ENCODE measurements at regions not wholly inside any gene's neighbourhood (a gene's known extent, or its start where the extent isn't known, plus 50 kb on each side); places are given as distances from the start of the nearest gene placed in this dataset.
"Not testable (repeated sequence)": the region's sequence is repeated elsewhere in the genome, so short reads cannot be mapped to it uniquely, and the experiment has no call there.

GRCh38 chr3:194261581-194262063 lies 89.5 kb downstream of the CPN2 start:
- H3K27me3 ChIP-seq (ENCODE audit: control insufficient read depth in 2 of 2, insufficient read depth in 1 of 2, low read length in 1 of 2) = peaks cover 0 to 7% of the 10 kb centered on the region in 2 donors
- 99% methylated on average over 6 of the region's 6 CpGs for WGBS
- H3K27ac ChIP-seq (ENCODE audit: low read depth in 1 of 2, low read length in 1 of 2) = no peak overlapping the region
- DNase-seq (ENCODE audit: low read depth in 6 of 9, low spot score in 9 of 9) = no peak
- H3K9me3 ChIP-seq (ENCODE audit: control insufficient read depth in 2 of 2, insufficient read depth in 1 of 2, low read length in 1 of 2) = peaks cover 0 to 3% of the 10 kb centered on the region in 2 donors
- H3K36me3 ChIP-seq (ENCODE audit: control insufficient read depth in 2 of 2, insufficient read depth in 2 of 2, low read length in 1 of 2) = no peaks in the 10 kb centered on the region
- peaks cover 0 to 15% of the 10 kb centered on the region in 2 donors for H3K4me1 ChIP-seq (ENCODE audit: control insufficient read depth in 2 of 2, insufficient read depth in 2 of 2, low read length in 2 of 2)
- H3K4me3 ChIP-seq (ENCODE audit: low read length in 2 of 2) = no peak overlapping the region

- WGBS = 93% methylated on average over 10 of the region's 10 CpGs
- Histone ChIP-seq H3K36me3 (ENCODE audit: control insufficient read depth in 2 of 2, insufficient read depth in 2 of 2, low read length in 1 of 2) (no peaks in the 10 kb centered on the region), H3K4me1 (ENCODE audit: control insufficient read depth in 2 of 2, insufficient read depth in 2 of 2, low read length in 2 of 2) (peaks cover 0 to 9% of the 10 kb centered on the region in 2 donors), H3K4me3 (ENCODE audit: low read length in 2 of 2) (no peak overlapping the region), H3K27me3 (ENCODE audit: control insufficient read depth in 2 of 2, insufficient read depth in 1 of 2, low read length in 1 of 2) (peaks cover 0 to 7% of the 10 kb centered on the region in 2 donors), H3K27ac (ENCODE audit: low read depth in 1 of 2, low read length in 1 of 2) (no peak overlapping the region), H3K9me3 (ENCODE audit: control insufficient read depth in 2 of 2, insufficient read depth in 1 of 2, low read length in 1 of 2) (peaks cover 0 to 3% of the 10 kb centered on the region in 2 donors)
- no peak for DNase-seq (ENCODE audit: low read depth in 6 of 9, low spot score in 9 of 9)
Observed at GRCh38 chr3:194262176-194262924, 88.8 kb downstream of the CPN2 start.

GRCh38 chr3:194262925-194263305 lies 88.2 kb downstream of the CPN2 start:
- Histone ChIP-seq H3K36me3 (ENCODE audit: control insufficient read depth in 2 of 2, insufficient read depth in 2 of 2, low read length in 1 of 2) (no peaks in the 10 kb centered on the region), H3K27ac (ENCODE audit: low read depth in 1 of 2, low read length in 1 of 2) (no peak overlapping the region), H3K27me3 (ENCODE audit: control insufficient read depth in 2 of 2, insufficient read depth in 1 of 2, low read length in 1 of 2) (peaks cover 0 to 7% of the 10 kb centered on the region in 2 donors), H3K4me1 (ENCODE audit: control insufficient read depth in 2 of 2, insufficient read depth in 2 of 2, low read length in 2 of 2) (peaks cover 0 to 9% of the 10 kb centered on the region in 2 donors), H3K4me3 (ENCODE audit: low read length in 2 of 2) (no peak overlapping the region), H3K9me3 (ENCODE audit: control insufficient read depth in 2 of 2, insufficient read depth in 1 of 2, low read length in 1 of 2) (peaks cover 0 to 3% of the 10 kb centered on the region in 2 donors)
- no peak for DNase-seq (ENCODE audit: low read depth in 6 of 9, low spot score in 9 of 9)
- 98% methylated on average over 5 of the region's 5 CpGs for WGBS

GRCh38 chr3:194264631-194265504 lies 86.3 kb downstream of the CPN2 start:
- not testable (repeated sequence) for H3K4me3 ChIP-seq (ENCODE audit: low read length in 2 of 2); H3K9me3 ChIP-seq (ENCODE audit: control insufficient read depth in 2 of 2, insufficient read depth in 1 of 2, low read length in 1 of 2); DNase-seq (ENCODE audit: low read depth in 6 of 9, low spot score in 9 of 9); H3K36me3 ChIP-seq (ENCODE audit: control insufficient read depth in 2 of 2, insufficient read depth in 2 of 2, low read length in 1 of 2); H3K27ac ChIP-seq (ENCODE audit: low read depth in 1 of 2, low read length in 1 of 2)
- peaks cover 0 to 13% of the 10 kb centered on the region in 2 donors for H3K27me3 ChIP-seq (ENCODE audit: control insufficient read depth in 2 of 2, insufficient read depth in 1 of 2, low read length in 1 of 2)
- 89% methylated on average over 37 of the region's 37 CpGs for WGBS
- peaks cover 0 to 10% of the 10 kb centered on the region in 2 donors for H3K4me1 ChIP-seq (ENCODE audit: control insufficient read depth in 2 of 2, insufficient read depth in 2 of 2, low read length in 2 of 2)

- Histone ChIP-seq H3K4me1 (ENCODE audit: control insufficient read depth in 2 of 2, insufficient read depth in 2 of 2, low read length in 2 of 2) (peaks cover 0 to 13% of the 10 kb centered on the region in 2 donors), H3K36me3 (ENCODE audit: control insufficient read depth in 2 of 2, insufficient read depth in 2 of 2, low read length in 1 of 2) (no peaks in the 10 kb centered on the region), H3K9me3 (ENCODE audit: control insufficient read depth in 2 of 2, insufficient read depth in 1 of 2, low read length in 1 of 2) (peaks cover 0 to 3% of the 10 kb centered on the region in 2 donors), H3K4me3 (ENCODE audit: low read length in 2 of 2) (no peak overlapping the region), H3K27ac (ENCODE audit: low read depth in 1 of 2, low read length in 1 of 2) (no peak overlapping the region), H3K27me3 (ENCODE audit: control insufficient read depth in 2 of 2, insufficient read depth in 1 of 2, low read length in 1 of 2) (peaks cover 0 to 15% of the 10 kb centered on the region in 2 donors)
- no peak for DNase-seq (ENCODE audit: low read depth in 6 of 9, low spot score in 9 of 9)
- WGBS = 12% methylated on average over 19 of the region's 19 CpGs
Observed at GRCh38 chr3:194265505-194265892, 85.6 kb downstream of the CPN2 start.

GRCh38 chr3:194265996-194266964 lies 84.8 kb downstream of the CPN2 start:
- no peak overlapping the region for H3K27ac ChIP-seq (ENCODE audit: low read depth in 1 of 2, low read length in 1 of 2)
- H3K4me3 ChIP-seq (ENCODE audit: low read length in 2 of 2) = no peak overlapping the region
- peaks cover 0 to 3% of the 10 kb centered on the region in 2 donors for H3K9me3 ChIP-seq (ENCODE audit: control insufficient read depth in 2 of 2, insufficient read depth in 1 of 2, low read length in 1 of 2)
- H3K36me3 ChIP-seq (ENCODE audit: control insufficient read depth in 2 of 2, insufficient read depth in 2 of 2, low read length in 1 of 2) = no peaks in the 10 kb centered on the region
- DNase-seq (ENCODE audit: low read depth in 6 of 9, low spot score in 9 of 9) = no peak
- H3K27me3 ChIP-seq (ENCODE audit: control insufficient read depth in 2 of 2, insufficient read depth in 1 of 2, low read length in 1 of 2) = peaks cover 0 to 15% of the 10 kb centered on the region in 2 donors
- peaks cover 0 to 18% of the 10 kb centered on the region in 2 donors for H3K4me1 ChIP-seq (ENCODE audit: control insufficient read depth in 2 of 2, insufficient read depth in 2 of 2, low read length in 2 of 2)
- WGBS = 80% methylated on average over 13 of the region's 13 CpGs

- H3K36me3 ChIP-seq (ENCODE audit: control insufficient read depth in 2 of 2, insufficient read depth in 2 of 2, low read length in 1 of 2) = no peaks in the 10 kb centered on the region
- no peak overlapping the region for H3K27ac ChIP-seq (ENCODE audit: low read depth in 1 of 2, low read length in 1 of 2)
- H3K4me3 ChIP-seq (ENCODE audit: low read length in 2 of 2) = no peak overlapping the region
- peaks cover 0 to 18% of the 10 kb centered on the region in 2 donors for H3K4me1 ChIP-seq (ENCODE audit: control insufficient read depth in 2 of 2, insufficient read depth in 2 of 2, low read length in 2 of 2)
- no peak for DNase-seq (ENCODE audit: low read depth in 6 of 9, low spot score in 9 of 9)
- peaks cover 2 to 3% of the 10 kb centered on the region in 2 donors for H3K9me3 ChIP-seq (ENCODE audit: control insufficient read depth in 2 of 2, insufficient read depth in 1 of 2, low read length in 1 of 2)
- WGBS = 92% methylated on average over 26 of the region's 26 CpGs
- peaks cover 0 to 15% of the 10 kb centered on the region in 2 donors for H3K27me3 ChIP-seq (ENCODE audit: control insufficient read depth in 2 of 2, insufficient read depth in 1 of 2, low read length in 1 of 2)
Observed at GRCh38 chr3:194267744-194268653, 83.1 kb downstream of the CPN2 start.

All from thymus (tissue), 11 donors.